GM13976 (cell line): ENCODE measurements at regions not wholly inside any gene's neighbourhood (a gene's known extent, or its start where the extent isn't known, plus 50 kb on each side); places are given as distances from the start of the nearest gene placed in this dataset.

ENCODE experiments used
- DNase-seq: peaks from one replicate; pipeline ENCODE4 v3.0.0; 2012; ENCODE audit warnings: low spot score
- CTCF ChIP-seq: IDR thresholded peaks from 2 replicates; pipeline ENCODE4 v1.5.1; 2012; ENCODE audit warnings: borderline replicate concordance, mild to moderate bottlenecking; ENCODE audit not compliant: insufficient read depth; ENCODE audit errors: extremely low read depth, missing control alignments, control extremely low read depth
- in situ Hi-C: fragments of 300-500 bp; cut with MboI; formaldehyde crosslinking; loops from one replicate; pipeline ENCODE4 v1.12.0; 2022; ENCODE audit warnings: low sequenced_read_pairs, mixed read lengths, inconsistent platforms; ENCODE audit not compliant: unreplicated experiment

GRCh38 chr3:166663194-166663593, 716.9 kb downstream of the ZBBX start:
- in situ Hi-C loops: no loop called here
- TF ChIP-seq CTCF: no peak

GRCh38 chr3:166661621-166662020, 718.5 kb downstream of the ZBBX start:
- in situ Hi-C loops: no loop called here
- TF ChIP-seq CTCF: no peak
- DNase-seq: no peak

More at GRCh38 chr3:166663194-166663593, 716.9 kb downstream of the ZBBX start:
- DNase-seq: no peak

GRCh38 chr3:166660962-166661361, 719.1 kb downstream of the ZBBX start:
- TF ChIP-seq CTCF: no peak
- in situ Hi-C loops: no loop called here
- no peak for DNase-seq

- in situ Hi-C loops: no loop called here
- no peak for DNase-seq
- no peak for TF ChIP-seq CTCF
Observed at GRCh38 chr3:166637984-166638530, 742.0 kb downstream of the ZBBX start.

GRCh38 chr3:166634091-166634746, 745.9 kb downstream of the ZBBX start:
- TF ChIP-seq CTCF: no peak
- in situ Hi-C loops: no loop called here
- no peak for DNase-seq

- in situ Hi-C loops: no loop called here
- no peak for DNase-seq
- no peak for TF ChIP-seq CTCF
Observed at GRCh38 chr3:166630190-166630589, 749.9 kb downstream of the ZBBX start.
